Activated CD8-positive, alpha-beta memory T cell treated with anti-CD3 and anti-CD28 coated beads, Interleukin-2, amount 50 U/mL, for 1 hour (primary cell): ENCODE measurements at regions not wholly inside any gene's neighbourhood (a gene's known extent, or its start where the extent isn't known, plus 50 kb on each side); places are given as distances from the start of the nearest gene placed in this dataset.

Experiments used
- DNase-seq: peaks from one replicate; pipeline ENCODE4 v3.0.0-alpha.2; 2020; ENCODE audit errors: extremely low read depth

GRCh38 chr13:33626407-33626806 is 191.5 kb upstream of the RFC3 start:
- DNase-seq, result no peak

- DNase-seq, result no peak
These were observed 189.3 kb upstream of the RFC3 start for GRCh38 chr13:33628662-33629061.

- no peak for DNase-seq
These were observed 188.2 kb upstream of the RFC3 start for GRCh38 chr13:33629605-33630360.

GRCh38 chr13:33633701-33634545 is 184.0 kb upstream of the RFC3 start:
- no peak for DNase-seq

GRCh38 chr13:33634546-33634982 is 183.4 kb upstream of the RFC3 start:
- DNase-seq, result no peak

GRCh38 chr13:33636243-33636642 is 181.7 kb upstream of the RFC3 start:
- no peak for DNase-seq

- no peak for DNase-seq
These were observed 180.8 kb upstream of the RFC3 start for GRCh38 chr13:33636955-33637670.

GRCh38 chr13:33637978-33638743 is 179.8 kb upstream of the RFC3 start:
- DNase-seq, result no peak

GRCh38 chr13:33639158-33639557 is 178.8 kb upstream of the RFC3 start:
- DNase-seq, result no peak

GRCh38 chr13:33639626-33640080 is 178.3 kb upstream of the RFC3 start:
- no peak for DNase-seq

GRCh38 chr13:33640832-33641231 is 177.1 kb upstream of the RFC3 start:
- DNase-seq, result no peak

GRCh38 chr13:33642374-33643065 is 175.4 kb upstream of the RFC3 start:
- DNase-seq, result no peak

GRCh38 chr13:33644581-33645543 is 173.1 kb upstream of the RFC3 start:
- DNase-seq, result no peak

- DNase-seq, result no peak
These were observed 172.1 kb upstream of the RFC3 start for GRCh38 chr13:33645591-33646554.

- DNase-seq, result no peak
These were observed 168.6 kb upstream of the RFC3 start for GRCh38 chr13:33649212-33649878.

- no peak for DNase-seq
These were observed 166.2 kb upstream of the RFC3 start for GRCh38 chr13:33651766-33652165.

GRCh38 chr13:33657274-33657673 is 160.7 kb upstream of the RFC3 start:
- no peak for DNase-seq

GRCh38 chr13:33659466-33659865 is 158.5 kb upstream of the RFC3 start:
- no peak for DNase-seq
